ENCODE measurements at regions not wholly inside any gene's neighbourhood (a gene's known extent, or its start where the extent isn't known, plus 50 kb on each side); places are given as distances from the start of the nearest gene placed in this dataset.

DNA sequence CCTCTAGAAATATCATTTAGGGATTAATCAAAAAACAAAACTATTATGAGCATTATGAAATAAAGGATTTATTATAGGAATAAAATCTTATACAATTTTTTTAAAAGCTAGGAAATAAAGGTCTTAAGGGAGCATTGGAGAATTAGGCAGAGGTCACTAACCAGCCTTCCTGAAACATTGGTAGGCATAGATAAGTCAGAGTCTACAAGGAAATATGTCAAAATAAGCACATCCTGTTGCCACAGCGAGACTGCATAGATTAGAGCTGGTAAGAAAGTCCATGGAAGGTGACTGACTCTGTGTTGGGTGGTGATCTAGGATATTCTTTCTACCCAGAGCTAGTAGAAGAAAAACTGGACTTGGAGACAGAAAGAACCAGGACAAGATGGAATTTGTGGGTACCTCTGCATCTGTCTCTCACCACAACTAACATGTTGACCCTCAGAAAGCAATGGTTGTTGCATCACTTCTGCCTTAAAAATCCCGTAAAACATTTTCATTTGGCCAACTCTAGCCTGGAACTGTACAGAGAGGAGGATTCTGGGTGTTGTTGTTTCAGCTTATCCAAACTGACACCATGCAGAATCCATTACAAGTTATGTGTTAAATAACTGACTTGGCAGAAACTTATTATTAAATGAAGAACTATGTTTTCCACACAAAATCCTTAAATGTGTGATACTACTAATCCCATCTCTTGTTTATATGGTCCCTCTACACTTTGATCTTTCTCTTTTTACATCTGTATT, 77.1 kb downstream of the FBXO5 start:
- DNase-seq (ENCODE audit: low spot score): no peak

GRCh38 chr6:152909241-152909640, 73.6 kb downstream of the FBXO5 start:
- no peak for DNase-seq (ENCODE audit: low spot score)

GRCh38 chr6:152916035-152916434, 66.8 kb downstream of the FBXO5 start:
- no peak for DNase-seq (ENCODE audit: low spot score)

GRCh38 chr6:152918991-152919390, 63.9 kb downstream of the FBXO5 start:
- no peak for DNase-seq (ENCODE audit: low spot score)

GRCh38 chr6:152920016-152920415, 62.8 kb downstream of the FBXO5 start:
- DNase-seq (ENCODE audit: low spot score): no peak

All from HuH-7.5 (cell line).